Body of pancreas (tissue), 4 donors: ENCODE measurements at regions not wholly inside any gene's neighbourhood (a gene's known extent, or its start where the extent isn't known, plus 50 kb on each side); places are given as distances from the start of the nearest gene placed in this dataset.

Source experiments
- ATAC-seq: fragments of 150-250 bp; one replicate; pipeline ENCODE4 v1.9.1; 2016
- DNase-seq, 4 donors: peaks; one replicate each; pipeline ENCODE4 v3.0.0-alpha.2; 2019
- H3K27ac ChIP-seq, 4 donors: fragments of 200-600 bp; sonication (generic); 1 replicate in 3 of 4; 2 replicates in 1 of 4; pipeline versions ENCODE4 v1.5.1 to v1.6.1; 2016 to 2019; ENCODE audit warnings: mild to moderate bottlenecking in 1 of 4, mixed read lengths in 1 of 4, moderate library complexity in 1 of 4
- H3K27me3 ChIP-seq, 2 donors: fragments of 200-600 bp; sonication (generic); one replicate each; pipeline ENCODE4 v1.6.0; 2016; ENCODE audit warnings: mild to moderate bottlenecking in 1 of 2
- H3K36me3 ChIP-seq, 2 donors: fragments of 200-600 bp; sonication (generic); replicated peaks in 1 of 2; 2 replicates each; pipeline ENCODE4 v1.5.1; 2016; ENCODE audit warnings: low read depth in 2 of 2; ENCODE audit not compliant: insufficient read depth in 1 of 2
- H3K4me1 ChIP-seq: fragments of 200-600 bp; sonication (generic); one replicate; pipeline ENCODE4 v1.6.0; 2016
- H3K4me3 ChIP-seq, 2 donors: fragments of 200-600 bp; sonication (generic); 1 replicate in 1 of 2; 2 replicates in 1 of 2; pipeline ENCODE4 v1.5.1; 2016 to 2019
- H3K9me3 ChIP-seq, 3 donors: fragments of 200-600 bp; sonication (generic); 1 replicate in 2 of 3; 2 replicates in 1 of 3; pipeline ENCODE4 v1.5.1; 2016
- POLR2A ChIP-seq, 3 donors: fragments of 450-650 bp; IDR thresholded peaks; one replicate each; pipeline ENCODE4 v1.6.1; 2016; ENCODE audit warnings: antibody characterized with exemption in 3 of 3, mild to moderate bottlenecking in 2 of 3
- WGBS, 2 donors: methylation state at CpG; one replicate each; pipeline ENCODE4 v1.1.5; 2017; 5-methylcytosine and 5-hydroxymethylcytosine counted together
- intact Hi-C: fragments of 100-400 bp; cut with DNase I; formaldehyde crosslinking; loops from one replicate; pipeline ENCODE4 v1.15.1; 2023
- TF ChIP-seq, protein P1 (sequence below), 7 experiments: fragments of 450-650 bp in 4 of 7; fragments of 200-600 bp in 3 of 7; sonication (generic) in 3 of 7; IDR thresholded peaks; one replicate each; pipeline ENCODE4 v1.5.1; 2016 to 2019; ENCODE audit warnings: antibody characterized with exemption in 7 of 7

DNA sequence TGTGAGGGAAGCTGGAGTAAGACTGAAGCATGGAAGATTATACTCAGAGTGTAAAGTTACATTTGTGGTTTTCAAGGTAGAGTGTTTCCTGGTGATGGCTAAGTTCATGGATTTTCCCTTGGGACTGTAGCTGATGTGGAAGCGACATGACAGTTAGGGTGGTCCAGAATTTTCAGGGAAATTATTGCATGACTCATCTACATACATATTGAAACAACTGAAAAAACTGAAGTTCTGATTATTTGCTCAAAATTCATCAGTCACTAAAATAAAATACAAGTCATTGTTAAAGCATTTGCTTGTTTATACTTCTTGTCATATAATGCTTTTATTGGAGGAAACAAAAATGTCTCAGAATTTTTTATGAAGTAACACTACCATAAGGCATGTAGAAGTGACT is 700.0 kb downstream of the RFPL4B start:
- H3K27me3 ChIP-seq, result no peaks in the 10 kb centered on the region
- H3K4me3 ChIP-seq, result no peak overlapping the region
- 0 to 74% methylated on average over 1 of the region's 1 CpG for WGBS, 2 donors
- no peak for TF ChIP-seq POLR2A (IDR thresholded peaks at IDR 0.05)
- TF ChIP-seq, protein P1, sequence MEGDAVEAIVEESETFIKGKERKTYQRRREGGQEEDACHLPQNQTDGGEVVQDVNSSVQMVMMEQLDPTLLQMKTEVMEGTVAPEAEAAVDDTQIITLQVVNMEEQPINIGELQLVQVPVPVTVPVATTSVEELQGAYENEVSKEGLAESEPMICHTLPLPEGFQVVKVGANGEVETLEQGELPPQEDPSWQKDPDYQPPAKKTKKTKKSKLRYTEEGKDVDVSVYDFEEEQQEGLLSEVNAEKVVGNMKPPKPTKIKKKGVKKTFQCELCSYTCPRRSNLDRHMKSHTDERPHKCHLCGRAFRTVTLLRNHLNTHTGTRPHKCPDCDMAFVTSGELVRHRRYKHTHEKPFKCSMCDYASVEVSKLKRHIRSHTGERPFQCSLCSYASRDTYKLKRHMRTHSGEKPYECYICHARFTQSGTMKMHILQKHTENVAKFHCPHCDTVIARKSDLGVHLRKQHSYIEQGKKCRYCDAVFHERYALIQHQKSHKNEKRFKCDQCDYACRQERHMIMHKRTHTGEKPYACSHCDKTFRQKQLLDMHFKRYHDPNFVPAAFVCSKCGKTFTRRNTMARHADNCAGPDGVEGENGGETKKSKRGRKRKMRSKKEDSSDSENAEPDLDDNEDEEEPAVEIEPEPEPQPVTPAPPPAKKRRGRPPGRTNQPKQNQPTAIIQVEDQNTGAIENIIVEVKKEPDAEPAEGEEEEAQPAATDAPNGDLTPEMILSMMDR (IDR thresholded peaks at IDR 0.05), result no peak
- no peaks in the 10 kb centered on the region for H3K36me3 ChIP-seq
- DNase-seq (no peak), ATAC-seq (no peak)
- H3K4me1 ChIP-seq, result no peaks in the 10 kb centered on the region
- H3K27ac ChIP-seq, result no peak overlapping the region
- H3K9me3 ChIP-seq, result no peaks in the 10 kb centered on the region
- intact Hi-C loops, result no loop called here

DNA sequence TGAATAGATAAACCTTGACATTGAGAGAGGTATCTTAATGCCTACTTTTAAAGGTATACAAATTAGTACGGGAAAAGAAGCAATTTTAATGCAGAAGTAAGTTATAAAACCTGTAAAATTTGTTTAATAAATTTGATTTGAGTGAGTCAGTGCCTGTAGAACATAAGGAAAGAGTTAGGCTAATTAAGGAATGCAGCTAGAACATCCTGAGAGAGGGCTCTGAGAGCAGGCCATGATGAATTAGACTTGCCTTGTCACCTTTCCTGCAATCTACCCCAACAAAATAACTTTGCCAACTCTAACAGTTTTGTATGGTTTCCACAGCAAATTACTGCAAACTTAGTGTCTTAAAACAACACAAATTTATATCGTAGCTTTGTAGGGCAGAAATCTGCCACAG is 700.8 kb downstream of the RFPL4B start:
- no peaks in the 10 kb centered on the region for H3K27me3 ChIP-seq
- H3K36me3 ChIP-seq, result no peaks in the 10 kb centered on the region
- TF ChIP-seq POLR2A (IDR thresholded peaks at IDR 0.05), result no peak
- TF ChIP-seq, protein P1 (IDR thresholded peaks at IDR 0.05), result no peak
- WGBS, 2 donors, result 70 to 77% methylated on average over 2 of the region's 2 CpGs
- no peak overlapping the region for H3K27ac ChIP-seq
- ATAC-seq (no peak), DNase-seq (no peak)
- no peaks in the 10 kb centered on the region for H3K9me3 ChIP-seq
- H3K4me1 ChIP-seq, result no peaks in the 10 kb centered on the region
- intact Hi-C loops, result no loop called here
- no peak overlapping the region for H3K4me3 ChIP-seq

DNA sequence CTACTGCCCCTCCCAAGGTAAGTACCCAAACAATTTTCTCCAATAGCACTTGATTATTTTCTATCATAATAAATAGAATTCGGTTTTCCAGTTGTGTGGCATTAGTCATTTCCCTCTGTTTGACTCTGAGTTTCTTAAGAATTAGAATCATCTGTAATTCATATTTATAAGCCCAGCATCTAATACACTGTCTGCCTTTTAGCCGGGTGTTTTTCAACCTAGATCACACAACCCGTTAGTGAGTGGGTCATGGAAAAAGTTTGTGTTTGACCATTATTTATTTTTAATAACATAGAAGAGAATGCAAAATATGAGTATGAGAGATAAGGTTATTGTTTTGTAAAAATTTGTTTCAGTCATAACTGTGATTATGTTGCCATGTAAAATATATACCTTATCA is 701.6 kb downstream of the RFPL4B start:
- no peak for DNase-seq
- TF ChIP-seq POLR2A (IDR thresholded peaks at IDR 0.05), result no peak
- WGBS, 2 donors, result 64 to 73% methylated on average over 3 of the region's 3 CpGs

DNA sequence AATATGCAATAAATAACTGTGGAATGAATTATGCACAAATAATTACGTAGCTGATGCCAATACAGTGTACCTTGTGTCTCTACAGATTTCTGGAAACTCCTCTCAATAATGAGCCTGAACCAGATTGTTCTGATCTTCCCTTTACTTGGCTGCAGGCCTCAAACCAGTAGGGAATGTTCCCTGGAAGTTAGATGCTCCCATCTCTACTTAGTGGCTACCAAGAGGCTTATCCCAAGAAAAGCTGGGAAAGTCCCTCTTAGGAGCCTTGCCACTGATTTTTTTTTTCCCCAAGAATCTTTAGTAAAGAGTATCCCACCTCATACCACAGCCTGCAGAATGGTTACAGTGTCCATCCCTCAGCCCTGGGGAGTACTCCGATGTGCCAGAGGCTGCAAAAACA is 702.1 kb downstream of the RFPL4B start:
- Histone ChIP-seq H3K4me1 (no peaks in the 10 kb centered on the region), H3K4me3 (no peak overlapping the region), H3K27me3 (no peaks in the 10 kb centered on the region), H3K27ac (no peak overlapping the region), H3K9me3 (no peaks in the 10 kb centered on the region), H3K36me3 (no peaks in the 10 kb centered on the region)
- WGBS, 2 donors, result 75 to 82% methylated on average over 2 of the region's 2 CpGs
- TF ChIP-seq, protein P1 (IDR thresholded peaks at IDR 0.05), result no peak
- TF ChIP-seq POLR2A (IDR thresholded peaks at IDR 0.05), result no peak
- intact Hi-C loops, result no loop called here
- no peak for ATAC-seq
- no peak for DNase-seq

More for the DNA sequence above, 701.6 kb downstream of the RFPL4B start:
- no peaks in the 10 kb centered on the region for H3K27me3 ChIP-seq
- no peaks in the 10 kb centered on the region for H3K9me3 ChIP-seq
- H3K27ac ChIP-seq, result no peak overlapping the region
- no peak for ATAC-seq
- H3K4me3 ChIP-seq, result no peak overlapping the region
- H3K4me1 ChIP-seq, result no peaks in the 10 kb centered on the region
- H3K36me3 ChIP-seq, result no peaks in the 10 kb centered on the region
- intact Hi-C loops, result no loop called here

DNA sequence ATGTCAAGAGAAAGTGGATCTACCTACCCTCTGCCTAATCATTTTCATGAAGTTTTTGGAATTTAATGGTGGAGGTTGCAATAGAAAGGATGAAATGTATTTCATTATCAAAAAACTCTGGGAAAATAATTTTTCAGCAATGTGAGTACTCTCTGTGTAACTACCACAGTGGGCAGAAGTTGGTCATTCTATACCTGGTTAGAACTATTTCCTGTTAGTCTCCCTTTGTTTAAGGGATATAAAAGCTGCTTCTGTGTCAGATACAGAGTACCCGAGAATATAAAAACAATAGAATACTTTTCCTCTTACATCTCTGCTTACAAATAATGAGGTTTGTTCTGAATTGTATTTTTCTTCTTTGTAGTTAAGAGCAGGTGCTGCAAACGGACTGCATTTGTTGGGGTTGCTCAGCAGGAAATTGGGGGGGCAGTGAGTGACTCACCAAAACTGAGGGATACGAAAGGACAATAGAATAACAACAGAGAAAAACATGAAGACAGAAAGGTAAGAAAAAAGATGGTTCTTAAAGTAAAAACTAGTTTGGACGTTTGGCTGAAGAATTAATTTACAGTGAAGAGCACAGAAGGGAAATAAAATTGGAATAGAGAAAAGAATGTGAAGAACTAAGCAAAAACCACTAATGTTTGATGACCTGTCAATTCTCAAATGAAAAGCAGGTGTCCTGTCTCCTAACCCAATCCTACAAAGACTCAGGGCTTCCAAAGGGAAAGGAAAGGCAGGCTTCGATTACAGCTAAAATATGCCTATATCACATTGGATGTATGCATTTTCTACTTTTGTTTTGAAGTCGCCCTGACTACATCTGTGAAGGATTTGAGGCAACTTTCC is 703.1 kb downstream of the RFPL4B start:
- no peak for TF ChIP-seq POLR2A (IDR thresholded peaks at IDR 0.05)
- ATAC-seq (no peak), DNase-seq (no peak)
- Histone ChIP-seq H3K4me3 (no peak overlapping the region), H3K36me3 (no peaks in the 10 kb centered on the region), H3K27ac (no peak overlapping the region), H3K9me3 (no peaks in the 10 kb centered on the region), H3K27me3 (no peaks in the 10 kb centered on the region), H3K4me1 (no peaks in the 10 kb centered on the region)
- intact Hi-C loops, result no loop called here
- WGBS, 2 donors, result 44 to 47% methylated on average over 6 of the region's 6 CpGs

DNA sequence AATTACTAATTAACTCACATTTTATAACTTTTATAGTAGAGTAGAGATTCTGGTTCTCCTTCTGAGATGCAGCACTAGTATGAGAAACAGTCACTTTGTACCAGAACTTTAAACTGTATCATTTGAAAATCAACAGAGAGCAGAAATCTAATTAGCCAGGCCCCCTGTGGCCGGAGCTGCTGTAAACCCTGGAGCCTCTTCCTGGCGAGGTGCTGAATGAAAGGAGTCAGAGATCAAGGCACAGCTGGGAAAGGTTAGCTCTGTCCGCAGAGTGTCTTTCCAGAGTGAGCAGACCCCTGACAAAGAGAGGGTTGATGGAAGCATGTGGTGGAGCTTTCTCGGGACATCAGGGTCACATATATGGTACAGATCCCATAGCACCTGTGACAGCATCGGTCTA is 703.8 kb downstream of the RFPL4B start:
- H3K27ac ChIP-seq, result no peak overlapping the region
- no peaks in the 10 kb centered on the region for H3K36me3 ChIP-seq
- ATAC-seq (no peak), DNase-seq (no peak)
- TF ChIP-seq, protein P1 (IDR thresholded peaks at IDR 0.05), result no peak
- TF ChIP-seq POLR2A (IDR thresholded peaks at IDR 0.05), result no peak
- no peaks in the 10 kb centered on the region for H3K9me3 ChIP-seq
- 71 to 74% methylated on average over 5 of the region's 5 CpGs for WGBS, 2 donors
- intact Hi-C loops, result no loop called here
- no peaks in the 10 kb centered on the region for H3K4me1 ChIP-seq
- H3K4me3 ChIP-seq, result no peak overlapping the region
- H3K27me3 ChIP-seq, result no peaks in the 10 kb centered on the region
